Panc1 (cell line): ENCODE measurements at regions not wholly inside any gene's neighbourhood (a gene's known extent, or its start where the extent isn't known, plus 50 kb on each side); places are given as distances from the start of the nearest gene placed in this dataset.

Experiments
- ATAC-seq: fragments of 200-7000 bp; cut with Tn5 transposase; 2 replicates; pipeline ENCODE4 v1.9.1; 2020; ENCODE audit warnings: mild to moderate bottlenecking, moderate library complexity
- BruUV-seq: library from RNA; stranded (reverse); fragments of 400-500 nt; replicated peaks from 2 replicates; lab custom pipeline; 2021; lab: Mats Ljungman, UMichigan
- CTCF ChIA-PET: fragments of 300-600 bp; sonication (Branson Sonifier 250); formaldehyde crosslinking; loops from one replicate; lab custom pipeline; 2022; ENCODE audit warnings: antibody characterized with exemption; lab: Charles Lee
- POLR2A ChIA-PET: fragments of 300-600 bp; sonication (Branson Sonifier 250); formaldehyde crosslinking; loops from one replicate; lab custom pipeline; 2022; ENCODE audit warnings: antibody characterized with exemption; lab: Charles Lee
- DNase-seq: peaks from one replicate; pipeline ENCODE4 v3.0.0-alpha.2; 2010; ENCODE audit warnings: low read depth, low spot score
- H3K27ac ChIP-seq: 2 replicates; pipeline ENCODE4 v1.5.1; 2011; ENCODE audit warnings: mild to moderate bottlenecking, low read length, inconsistent platforms
- H3K27me3 ChIP-seq: fragments of 200-500 bp; sonication (Bioruptor generic); 2 replicates; pipeline ENCODE4 v1.6.0; 2014; ENCODE audit warnings: low read length, inconsistent platforms; ENCODE audit not compliant: control insufficient read depth, insufficient read depth
- H3K36me3 ChIP-seq: fragments of 200-500 bp; sonication (Bioruptor generic); 2 replicates; pipeline ENCODE4 v1.5.1; 2014; ENCODE audit warnings: inconsistent platforms, mild to moderate bottlenecking, low read length, moderate library complexity; ENCODE audit not compliant: control insufficient read depth, insufficient read depth
- H3K4me1 ChIP-seq: 2 replicates; pipeline ENCODE4 v1.5.1; 2011; ENCODE audit warnings: inconsistent platforms, mild to moderate bottlenecking, low read length, moderate library complexity; ENCODE audit not compliant: control insufficient read depth, insufficient read depth
- H3K4me3 ChIP-seq, 2 experiments: 2 replicates each; pipeline ENCODE4 v1.5.1; 2011 to 2012; ENCODE audit warnings: low read depth in 2 of 2, low read length in 2 of 2, mild to moderate bottlenecking in 2 of 2, inconsistent platforms in 1 of 2, moderate library complexity in 1 of 2
- H3K9me3 ChIP-seq: fragments of 200-500 bp; sonication (Bioruptor generic); 2 replicates; pipeline ENCODE4 v1.5.1; 2014; ENCODE audit warnings: low read depth, mild to moderate bottlenecking, inconsistent platforms, low read length, moderate library complexity; ENCODE audit not compliant: control insufficient read depth, insufficient read depth
- POLR2AphosphoS5 ChIP-seq: IDR thresholded peaks from 2 replicates; pipeline ENCODE4 v1.6.1; 2012; ENCODE audit warnings: mild to moderate bottlenecking, low read depth, low read length, moderate library complexity
- SIN3A ChIP-seq: IDR thresholded peaks from 2 replicates; pipeline ENCODE4 v1.6.1; 2012; ENCODE audit warnings: low read depth, mild to moderate bottlenecking, low read length, moderate library complexity, borderline replicate concordance; ENCODE audit not compliant: insufficient read depth
- TCF7L2 ChIP-seq: IDR thresholded peaks from 2 replicates; pipeline ENCODE4 v1.6.1; 2011; ENCODE audit warnings: mild to moderate bottlenecking, low read depth, low read length, inconsistent platforms
- in situ Hi-C: cut with HindIII; loops from 2 replicates; pipeline ENCODE4 v1.10.0; 2016; ENCODE audit warnings: low sequenced_read_pairs, low pct_unique_long_range_greater_than_20kb
- intact Hi-C: fragments of 100-400 bp; cut with micrococcal nuclease; formaldehyde crosslinking; loops from one replicate; pipeline ENCODE4 v1.10.0; 2022; ENCODE audit not compliant: unreplicated experiment
- TF ChIP-seq, protein P1 (sequence below): fragments of 450-650 bp; IDR thresholded peaks from 2 replicates; pipeline ENCODE4 v1.5.1; 2017; ENCODE audit warnings: mild to moderate bottlenecking
- TF ChIP-seq, protein P2 (sequence below), 2 experiments: IDR thresholded peaks; 2 replicates each; pipeline ENCODE4 v1.6.1; 2011 to 2012; ENCODE audit warnings: low read depth in 2 of 2, control low read depth in 1 of 2, low read length in 1 of 2, mild to moderate bottlenecking in 1 of 2, moderate library complexity in 1 of 2; ENCODE audit not compliant: insufficient read depth in 1 of 2

DNA sequence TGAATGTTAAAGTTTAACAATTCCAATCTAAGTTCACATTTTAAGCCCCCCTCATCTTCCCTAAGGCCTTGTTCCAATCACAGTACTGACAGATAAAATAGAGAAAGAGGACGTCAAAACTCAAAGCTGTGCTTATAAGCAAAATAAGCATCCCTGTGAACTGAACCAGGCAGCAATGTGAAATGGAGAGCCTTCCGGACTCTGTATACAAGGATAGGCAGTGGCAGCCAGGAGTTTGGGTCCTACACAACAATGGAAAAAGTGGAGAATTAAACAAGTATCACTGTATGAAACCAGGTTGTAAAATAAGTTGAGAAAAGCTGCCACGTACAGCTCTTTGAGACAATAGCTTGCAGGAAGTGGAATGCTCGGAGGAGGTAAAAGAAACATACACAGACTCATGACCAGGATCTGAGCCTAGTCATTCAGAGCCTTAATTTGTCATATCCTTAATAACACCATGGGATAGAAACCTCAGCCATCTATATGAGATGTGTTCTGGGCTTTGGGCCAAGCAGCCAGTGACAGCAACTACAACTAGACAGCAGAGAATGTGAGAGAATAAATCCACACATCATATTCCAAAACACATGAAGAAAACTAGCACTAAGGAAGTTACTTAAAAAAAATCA is 55.2 kb upstream of the PALMD start:
- Histone ChIP-seq H3K27me3 (no peaks in the 10 kb centered on the region), H3K36me3 (no peaks in the 10 kb centered on the region), H3K27ac (no peak overlapping the region), H3K4me1 (no peaks in the 10 kb centered on the region), H3K9me3 (no peaks in the 10 kb centered on the region), H3K4me3 (no peak overlapping the region)
- peak; percentile 64 for DNase-seq
- ChIA-PET CTCF (no interaction called here), POLR2A (interaction anchor here (0.6 kb wide), 1 partner anchor 71 kb away, joined by 7 read pairs; no protein-coding TSS in a partner anchor)
- intact Hi-C loops: no loop called here
- in situ Hi-C loops: no loop called here
- ATAC-seq: no peak
- no peak for TF ChIP-seq POLR2AphosphoS5
- TF ChIP-seq, protein P1, sequence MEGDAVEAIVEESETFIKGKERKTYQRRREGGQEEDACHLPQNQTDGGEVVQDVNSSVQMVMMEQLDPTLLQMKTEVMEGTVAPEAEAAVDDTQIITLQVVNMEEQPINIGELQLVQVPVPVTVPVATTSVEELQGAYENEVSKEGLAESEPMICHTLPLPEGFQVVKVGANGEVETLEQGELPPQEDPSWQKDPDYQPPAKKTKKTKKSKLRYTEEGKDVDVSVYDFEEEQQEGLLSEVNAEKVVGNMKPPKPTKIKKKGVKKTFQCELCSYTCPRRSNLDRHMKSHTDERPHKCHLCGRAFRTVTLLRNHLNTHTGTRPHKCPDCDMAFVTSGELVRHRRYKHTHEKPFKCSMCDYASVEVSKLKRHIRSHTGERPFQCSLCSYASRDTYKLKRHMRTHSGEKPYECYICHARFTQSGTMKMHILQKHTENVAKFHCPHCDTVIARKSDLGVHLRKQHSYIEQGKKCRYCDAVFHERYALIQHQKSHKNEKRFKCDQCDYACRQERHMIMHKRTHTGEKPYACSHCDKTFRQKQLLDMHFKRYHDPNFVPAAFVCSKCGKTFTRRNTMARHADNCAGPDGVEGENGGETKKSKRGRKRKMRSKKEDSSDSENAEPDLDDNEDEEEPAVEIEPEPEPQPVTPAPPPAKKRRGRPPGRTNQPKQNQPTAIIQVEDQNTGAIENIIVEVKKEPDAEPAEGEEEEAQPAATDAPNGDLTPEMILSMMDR: no peak
- TF ChIP-seq SIN3A: no peak
- TF ChIP-seq, protein P2, sequence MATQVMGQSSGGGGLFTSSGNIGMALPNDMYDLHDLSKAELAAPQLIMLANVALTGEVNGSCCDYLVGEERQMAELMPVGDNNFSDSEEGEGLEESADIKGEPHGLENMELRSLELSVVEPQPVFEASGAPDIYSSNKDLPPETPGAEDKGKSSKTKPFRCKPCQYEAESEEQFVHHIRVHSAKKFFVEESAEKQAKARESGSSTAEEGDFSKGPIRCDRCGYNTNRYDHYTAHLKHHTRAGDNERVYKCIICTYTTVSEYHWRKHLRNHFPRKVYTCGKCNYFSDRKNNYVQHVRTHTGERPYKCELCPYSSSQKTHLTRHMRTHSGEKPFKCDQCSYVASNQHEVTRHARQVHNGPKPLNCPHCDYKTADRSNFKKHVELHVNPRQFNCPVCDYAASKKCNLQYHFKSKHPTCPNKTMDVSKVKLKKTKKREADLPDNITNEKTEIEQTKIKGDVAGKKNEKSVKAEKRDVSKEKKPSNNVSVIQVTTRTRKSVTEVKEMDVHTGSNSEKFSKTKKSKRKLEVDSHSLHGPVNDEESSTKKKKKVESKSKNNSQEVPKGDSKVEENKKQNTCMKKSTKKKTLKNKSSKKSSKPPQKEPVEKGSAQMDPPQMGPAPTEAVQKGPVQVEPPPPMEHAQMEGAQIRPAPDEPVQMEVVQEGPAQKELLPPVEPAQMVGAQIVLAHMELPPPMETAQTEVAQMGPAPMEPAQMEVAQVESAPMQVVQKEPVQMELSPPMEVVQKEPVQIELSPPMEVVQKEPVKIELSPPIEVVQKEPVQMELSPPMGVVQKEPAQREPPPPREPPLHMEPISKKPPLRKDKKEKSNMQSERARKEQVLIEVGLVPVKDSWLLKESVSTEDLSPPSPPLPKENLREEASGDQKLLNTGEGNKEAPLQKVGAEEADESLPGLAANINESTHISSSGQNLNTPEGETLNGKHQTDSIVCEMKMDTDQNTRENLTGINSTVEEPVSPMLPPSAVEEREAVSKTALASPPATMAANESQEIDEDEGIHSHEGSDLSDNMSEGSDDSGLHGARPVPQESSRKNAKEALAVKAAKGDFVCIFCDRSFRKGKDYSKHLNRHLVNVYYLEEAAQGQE (IDR thresholded peaks at IDR 0.05; ENCODE audit: insufficient read depth in 1 of 2, low read depth in 2 of 2, low read length in 1 of 2): no peak
- TF ChIP-seq TCF7L2: no peak
- BruUV-seq: no TSS peak

DNA sequence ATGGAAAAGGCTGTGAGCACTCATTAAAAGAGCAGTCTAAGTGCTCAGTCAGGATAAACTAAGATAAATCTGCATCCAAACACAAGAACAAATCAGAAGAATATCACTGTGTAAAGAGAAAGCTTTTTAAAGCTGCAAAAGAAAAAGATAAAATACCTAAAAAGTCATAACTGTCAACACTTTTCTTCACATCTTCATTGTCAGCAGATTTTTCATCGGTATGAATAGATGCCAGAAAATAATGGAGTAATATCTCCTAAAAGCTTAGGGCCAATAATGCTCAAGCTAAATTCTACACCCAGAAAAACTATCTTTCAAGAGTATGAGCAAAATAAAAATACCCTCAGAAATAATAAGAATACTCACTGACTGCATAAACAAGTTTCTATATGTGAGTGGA is 54.0 kb upstream of the PALMD start:
- Histone ChIP-seq H3K9me3 (no peaks in the 10 kb centered on the region), H3K36me3 (no peaks in the 10 kb centered on the region), H3K27ac (no peak overlapping the region), H3K4me3 (no peak overlapping the region), H3K4me1 (no peaks in the 10 kb centered on the region), H3K27me3 (no peaks in the 10 kb centered on the region)
- TF ChIP-seq, protein P2 (IDR thresholded peaks at IDR 0.05; ENCODE audit: insufficient read depth in 1 of 2, low read depth in 2 of 2, low read length in 1 of 2): no peak
- TF ChIP-seq SIN3A: no peak
- TF ChIP-seq, protein P1: no peak
- TF ChIP-seq TCF7L2: no peak
- no peak for TF ChIP-seq POLR2AphosphoS5
- intact Hi-C loops (no loop called here), in situ Hi-C loops (no loop called here)
- no TSS peak for BruUV-seq
- CTCF ChIA-PET: no interaction called here
- POLR2A ChIA-PET: no interaction called here
- ATAC-seq (no peak), DNase-seq (no peak)
